ENCODE measurements at regions not wholly inside any gene's neighbourhood (a gene's known extent, or its start where the extent isn't known, plus 50 kb on each side); places are given as distances from the start of the nearest gene placed in this dataset.

DNA sequence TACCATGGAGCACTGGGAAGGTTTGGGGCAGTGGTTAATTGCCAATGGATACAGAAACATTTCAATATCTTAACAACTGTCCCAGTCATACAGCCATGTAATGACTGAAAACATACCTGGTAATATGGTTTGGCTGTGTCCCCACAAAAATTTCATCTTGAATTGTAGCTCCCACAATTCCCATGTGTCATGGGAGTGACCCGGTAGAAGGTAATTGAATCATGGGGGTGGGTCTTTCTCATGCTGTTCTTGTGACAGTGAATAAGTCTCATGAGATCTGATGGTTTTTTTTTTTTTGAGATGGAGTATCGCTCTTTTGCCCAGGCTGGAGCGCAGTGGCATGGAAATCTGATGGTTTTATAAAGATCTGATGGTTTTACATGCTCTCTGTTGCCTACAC is 284.4 kb downstream of the TCF7L2 start:
- TF ChIP-seq, protein P1, sequence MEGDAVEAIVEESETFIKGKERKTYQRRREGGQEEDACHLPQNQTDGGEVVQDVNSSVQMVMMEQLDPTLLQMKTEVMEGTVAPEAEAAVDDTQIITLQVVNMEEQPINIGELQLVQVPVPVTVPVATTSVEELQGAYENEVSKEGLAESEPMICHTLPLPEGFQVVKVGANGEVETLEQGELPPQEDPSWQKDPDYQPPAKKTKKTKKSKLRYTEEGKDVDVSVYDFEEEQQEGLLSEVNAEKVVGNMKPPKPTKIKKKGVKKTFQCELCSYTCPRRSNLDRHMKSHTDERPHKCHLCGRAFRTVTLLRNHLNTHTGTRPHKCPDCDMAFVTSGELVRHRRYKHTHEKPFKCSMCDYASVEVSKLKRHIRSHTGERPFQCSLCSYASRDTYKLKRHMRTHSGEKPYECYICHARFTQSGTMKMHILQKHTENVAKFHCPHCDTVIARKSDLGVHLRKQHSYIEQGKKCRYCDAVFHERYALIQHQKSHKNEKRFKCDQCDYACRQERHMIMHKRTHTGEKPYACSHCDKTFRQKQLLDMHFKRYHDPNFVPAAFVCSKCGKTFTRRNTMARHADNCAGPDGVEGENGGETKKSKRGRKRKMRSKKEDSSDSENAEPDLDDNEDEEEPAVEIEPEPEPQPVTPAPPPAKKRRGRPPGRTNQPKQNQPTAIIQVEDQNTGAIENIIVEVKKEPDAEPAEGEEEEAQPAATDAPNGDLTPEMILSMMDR (IDR thresholded peaks at IDR 0.05; ENCODE audit: unreplicated experiment), result no peak
- H3K4me1 Mint-ChIP-seq (ENCODE audit: unreplicated experiment), result peaks cover 6% of the 10 kb centered on the region
- no peaks in the 10 kb centered on the region for H3K9me3 Mint-ChIP-seq (ENCODE audit: unreplicated experiment)
- no peak overlapping the region for H3K4me3 Mint-ChIP-seq (ENCODE audit: unreplicated experiment)
- H3K36me3 Mint-ChIP-seq (ENCODE audit: low read depth, unreplicated experiment), result no peaks in the 10 kb centered on the region
- peaks cover 2% of the 10 kb centered on the region for H3K27me3 Mint-ChIP-seq (ENCODE audit: unreplicated experiment)
- DNase-seq (ENCODE audit: low spot score), result no peak
- no peak overlapping the region for H3K27ac Mint-ChIP-seq (ENCODE audit: unreplicated experiment)

DNA sequence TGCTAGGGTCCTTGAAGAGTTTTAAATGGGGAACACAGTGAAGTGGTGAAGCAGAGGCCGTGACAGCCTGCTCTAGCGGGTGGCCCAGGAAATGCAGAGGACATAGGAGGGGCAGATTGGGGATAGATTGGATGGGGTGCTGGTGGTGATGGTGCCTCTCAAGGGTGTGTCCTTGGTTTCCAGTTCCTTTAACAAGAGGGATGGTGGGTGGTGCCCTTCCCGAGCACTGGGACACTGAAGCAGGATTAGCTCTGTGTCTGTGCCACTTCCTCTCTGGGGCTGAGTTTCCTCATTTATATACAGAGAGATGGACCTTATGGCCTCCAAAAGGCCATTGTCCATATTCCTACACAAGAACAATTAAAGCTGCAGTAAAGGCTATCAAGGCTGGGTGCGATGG is 285.5 kb downstream of the TCF7L2 start:
- Mint-ChIP-seq H3K27me3 (ENCODE audit: unreplicated experiment) (peaks cover 2% of the 10 kb centered on the region), H3K9me3 (ENCODE audit: unreplicated experiment) (no peaks in the 10 kb centered on the region), H3K4me1 (ENCODE audit: unreplicated experiment) (peaks cover 6% of the 10 kb centered on the region), H3K27ac (ENCODE audit: unreplicated experiment) (no peak overlapping the region), H3K4me3 (ENCODE audit: unreplicated experiment) (no peak overlapping the region), H3K36me3 (ENCODE audit: low read depth, unreplicated experiment) (no peaks in the 10 kb centered on the region)
- TF ChIP-seq, protein P1 (IDR thresholded peaks at IDR 0.05; ENCODE audit: unreplicated experiment), result no peak
- DNase-seq (ENCODE audit: low spot score), result no peak

DNA sequence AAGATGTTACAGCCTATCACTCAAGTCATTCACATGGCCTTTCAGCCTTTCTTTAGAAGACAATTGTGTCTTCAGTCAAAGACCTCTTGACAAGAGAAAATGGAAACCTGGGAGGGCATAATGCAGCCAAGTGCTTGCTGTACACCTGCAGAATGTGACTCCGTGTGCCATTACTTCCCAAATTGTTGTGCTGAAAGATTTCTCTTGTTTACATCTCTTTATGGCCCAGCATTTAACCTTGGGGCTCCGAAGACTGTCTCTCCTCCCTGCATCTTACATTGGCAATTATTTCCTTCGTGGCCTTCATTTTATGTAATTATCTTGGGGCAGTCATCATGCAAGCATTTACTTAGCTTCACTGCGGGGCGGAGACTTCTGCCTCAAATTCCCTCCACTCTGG is 287.0 kb downstream of the TCF7L2 start:
- Mint-ChIP-seq H3K9me3 (ENCODE audit: unreplicated experiment) (no peaks in the 10 kb centered on the region), H3K4me3 (ENCODE audit: unreplicated experiment) (no peak overlapping the region), H3K27ac (ENCODE audit: unreplicated experiment) (no peak overlapping the region), H3K27me3 (ENCODE audit: unreplicated experiment) (peaks cover 2% of the 10 kb centered on the region), H3K4me1 (ENCODE audit: unreplicated experiment) (peaks cover 17% of the 10 kb centered on the region), H3K36me3 (ENCODE audit: low read depth, unreplicated experiment) (no peaks in the 10 kb centered on the region)
- no peak for DNase-seq (ENCODE audit: low spot score)
- TF ChIP-seq, protein P1 (IDR thresholded peaks at IDR 0.05; ENCODE audit: unreplicated experiment), result no peak

DNA sequence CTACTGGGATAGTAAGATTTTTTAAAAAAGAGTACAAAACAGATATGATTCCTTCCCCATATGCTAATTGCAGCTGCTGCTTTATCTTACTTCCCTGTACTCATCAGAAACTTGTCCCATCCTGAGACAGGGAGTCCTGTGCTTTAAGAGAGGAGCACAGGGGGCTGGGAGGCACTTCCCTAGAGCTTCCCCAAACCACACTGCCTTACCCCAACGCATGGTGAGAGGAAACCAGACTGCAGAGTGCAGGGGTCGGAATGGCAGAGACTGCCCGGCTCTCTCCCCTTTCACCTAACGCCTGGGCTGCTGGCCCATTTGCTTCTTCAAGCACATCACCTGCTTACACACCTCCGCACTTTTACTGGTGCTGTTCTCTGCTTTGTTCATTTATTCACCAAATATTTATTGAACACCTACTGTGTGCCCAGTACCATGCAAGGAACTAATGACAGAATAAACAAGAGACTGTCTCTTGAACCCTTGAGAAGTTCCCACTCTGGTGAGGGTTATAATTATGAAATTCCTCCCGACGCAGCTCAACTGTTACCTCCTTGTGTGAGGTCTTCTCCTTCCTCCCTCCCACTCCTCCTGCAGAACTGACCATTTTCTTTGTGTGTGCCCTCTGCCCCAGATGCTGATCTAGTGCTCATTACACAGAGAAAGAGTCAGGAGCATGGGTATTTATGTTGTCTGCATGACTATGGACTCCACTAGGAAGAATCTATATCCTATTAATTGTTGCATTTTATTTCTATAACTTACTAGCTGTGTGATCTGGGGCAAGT is 289.7 kb downstream of the TCF7L2 start:
- TF ChIP-seq, protein P1 (IDR thresholded peaks at IDR 0.05; ENCODE audit: unreplicated experiment), result no peak
- Mint-ChIP-seq H3K4me1 (ENCODE audit: unreplicated experiment) (peaks cover 19% of the 10 kb centered on the region), H3K9me3 (ENCODE audit: unreplicated experiment) (no peaks in the 10 kb centered on the region), H3K36me3 (ENCODE audit: low read depth, unreplicated experiment) (no peaks in the 10 kb centered on the region), H3K27ac (ENCODE audit: unreplicated experiment) (no peak overlapping the region), H3K4me3 (ENCODE audit: unreplicated experiment) (no peak overlapping the region), H3K27me3 (ENCODE audit: unreplicated experiment) (peaks cover 2% of the 10 kb centered on the region)
- DNase-seq (ENCODE audit: low spot score), result no peak

- Mint-ChIP-seq H3K27me3 (ENCODE audit: unreplicated experiment) (no peaks in the 10 kb centered on the region), H3K36me3 (ENCODE audit: low read depth, unreplicated experiment) (no peaks in the 10 kb centered on the region), H3K4me1 (ENCODE audit: unreplicated experiment) (peaks cover 13% of the 10 kb centered on the region), H3K4me3 (ENCODE audit: unreplicated experiment) (no peak overlapping the region), H3K27ac (ENCODE audit: unreplicated experiment) (no peak overlapping the region), H3K9me3 (ENCODE audit: unreplicated experiment) (no peaks in the 10 kb centered on the region)
- no peak for DNase-seq (ENCODE audit: low spot score)
- TF ChIP-seq, protein P1 (IDR thresholded peaks at IDR 0.05; ENCODE audit: unreplicated experiment), result no peak
These were observed 290.7 kb downstream of the TCF7L2 start for GRCh38 chr10:113240736-113241135.
